HG03442 (cell line): ENCODE measurements at regions not wholly inside any gene's neighbourhood (a gene's known extent, or its start where the extent isn't known, plus 50 kb on each side); places are given as distances from the start of the nearest gene placed in this dataset.
"Not testable (repeated sequence)": the region's sequence is repeated elsewhere in the genome, so short reads cannot be mapped to it uniquely, and the experiment has no call there.

ENCODE experiments used
- ATAC-seq: cut with Tn5 transposase; IDR thresholded peaks from one replicate; pipeline ENCODE4 v1.9.1; 2021; ENCODE audit warnings: mild to moderate bottlenecking, moderate library complexity; ENCODE audit not compliant: unreplicated experiment

GRCh38 chr16:51298800-51299199, 147.7 kb upstream of the SALL1 start:
- no peak for ATAC-seq

GRCh38 chr16:51290442-51291285, 139.6 kb upstream of the SALL1 start:
- ATAC-seq = no peak

GRCh38 chr16:51289336-51289735, 138.3 kb upstream of the SALL1 start:
- no peak for ATAC-seq

- no peak for ATAC-seq
Observed at GRCh38 chr16:51287121-51287755, 136.2 kb upstream of the SALL1 start.

- ATAC-seq = no peak
Observed at GRCh38 chr16:51286272-51286671, 135.2 kb upstream of the SALL1 start.

GRCh38 chr16:51276336-51276735, 125.3 kb upstream of the SALL1 start:
- no peak for ATAC-seq

- no peak for ATAC-seq
Observed at GRCh38 chr16:51272420-51272819, 121.3 kb upstream of the SALL1 start.

- no peak for ATAC-seq
Observed at GRCh38 chr16:51271156-51271701, 120.2 kb upstream of the SALL1 start.

- ATAC-seq = no peak
Observed at GRCh38 chr16:51268237-51268636, 117.2 kb upstream of the SALL1 start.

GRCh38 chr16:51267681-51268080, 116.6 kb upstream of the SALL1 start:
- ATAC-seq = no peak

GRCh38 chr16:51262428-51262827, 111.4 kb upstream of the SALL1 start:
- no peak for ATAC-seq

GRCh38 chr16:51261919-51262318, 110.8 kb upstream of the SALL1 start:
- ATAC-seq = no peak

- no peak for ATAC-seq
Observed at GRCh38 chr16:51255349-51255972, 104.4 kb upstream of the SALL1 start.

GRCh38 chr16:51254390-51254789, 103.3 kb upstream of the SALL1 start:
- ATAC-seq = not testable (repeated sequence)

GRCh38 chr16:51248217-51248616, 97.1 kb upstream of the SALL1 start:
- ATAC-seq = no peak

GRCh38 chr16:51245658-51245995, 94.6 kb upstream of the SALL1 start:
- no peak for ATAC-seq

GRCh38 chr16:51244887-51245657, 94.0 kb upstream of the SALL1 start:
- no peak for ATAC-seq

- no peak for ATAC-seq
Observed at GRCh38 chr16:51243936-51244436, 92.9 kb upstream of the SALL1 start.

GRCh38 chr16:51242296-51242994, 91.4 kb upstream of the SALL1 start:
- ATAC-seq = no peak

- no peak for ATAC-seq
Observed at GRCh38 chr16:51239196-51239595, 88.1 kb upstream of the SALL1 start.
